Caco-2 (cell line): ENCODE measurements at regions not wholly inside any gene's neighbourhood (a gene's known extent, or its start where the extent isn't known, plus 50 kb on each side); places are given as distances from the start of the nearest gene placed in this dataset.

ENCODE experiments used
- BruUV-seq: library from RNA; stranded (reverse); fragments of 400-500 nt; replicated peaks from 2 replicates; lab custom pipeline; 2021; lab: Mats Ljungman, UMichigan
- CTCF ChIA-PET: fragments of 300-600 bp; sonication (Branson Sonifier 250); formaldehyde crosslinking; loops from one replicate; lab custom pipeline; 2022; ENCODE audit warnings: antibody characterized with exemption; lab: Charles Lee
- POLR2A ChIA-PET: fragments of 300-600 bp; sonication (Branson Sonifier 250); formaldehyde crosslinking; loops from one replicate; lab custom pipeline; 2022; ENCODE audit warnings: antibody characterized with exemption; lab: Charles Lee
- DNase-seq, 2 experiments: peaks; one replicate each; pipeline versions ENCODE4 v3.0.0 to v3.0.0-alpha.2; 2020 to 2022
- H3K27me3 ChIP-seq: replicated peaks from 2 replicates; pipeline ENCODE4 v1.6.0; 2011; ENCODE audit warnings: low read length; ENCODE audit not compliant: control insufficient read depth, insufficient read depth
- H3K36me3 ChIP-seq: 2 replicates; pipeline ENCODE4 v1.5.1; 2011; ENCODE audit warnings: low read length; ENCODE audit not compliant: control insufficient read depth, insufficient read depth
- H3K4me1 ChIP-seq: fragments of 250-450 bp; sonication (Bioruptor Pico); 2 replicates; pipeline ENCODE4 v1.5.1; 2020; ENCODE audit warnings: mild to moderate bottlenecking
- H3K4me3 ChIP-seq: 2 replicates; pipeline ENCODE4 v1.5.1; 2011; ENCODE audit warnings: low read depth, mild to moderate bottlenecking, control low read depth, low read length
- H3K9me3 ChIP-seq: fragments of 250-450 bp; sonication (Bioruptor Pico); 2 replicates; pipeline ENCODE4 v1.5.1; 2020; ENCODE audit warnings: mild to moderate bottlenecking, moderate library complexity
- H3K27ac Mint-ChIP-seq: one replicate; pipeline ENCODE4 v1.8.0; 2022; ENCODE audit warnings: mixed read lengths; ENCODE audit not compliant: unreplicated experiment
- H3K27me3 Mint-ChIP-seq: one replicate; pipeline ENCODE4 v1.8.0; 2022; ENCODE audit warnings: mixed read lengths; ENCODE audit not compliant: insufficient read depth, unreplicated experiment
- H3K36me3 Mint-ChIP-seq: one replicate; pipeline ENCODE4 v1.8.0; 2022; ENCODE audit warnings: mild to moderate bottlenecking, mixed read lengths; ENCODE audit not compliant: insufficient read depth, unreplicated experiment
- H3K4me1 Mint-ChIP-seq: one replicate; pipeline ENCODE4 v1.8.0; 2022; ENCODE audit warnings: low read depth, mixed read lengths; ENCODE audit not compliant: unreplicated experiment
- H3K4me3 Mint-ChIP-seq: one replicate; pipeline ENCODE4 v1.8.0; 2022; ENCODE audit warnings: mild to moderate bottlenecking, moderate library complexity, mixed read lengths; ENCODE audit not compliant: unreplicated experiment
- H3K9me3 Mint-ChIP-seq: one replicate; pipeline ENCODE4 v1.8.0; 2022; ENCODE audit warnings: mixed read lengths; ENCODE audit not compliant: unreplicated experiment
- intact Hi-C: fragments of 100-400 bp; cut with micrococcal nuclease; formaldehyde crosslinking; loops from one replicate; pipeline ENCODE4 v1.10.0; 2022; ENCODE audit not compliant: unreplicated experiment
- TF ChIP-seq, protein P1 (sequence below), 2 experiments: fragments of 200-600 bp in 1 of 2; IDR thresholded peaks; 1 replicate in 1 of 2; 2 replicates in 1 of 2; pipeline versions ENCODE4 v1.5.1 to v1.8.0; 2011 to 2022; ENCODE audit warnings: antibody characterized with exemption in 1 of 2, control low read depth in 1 of 2, inconsistent platforms in 1 of 2, low read depth in 1 of 2, low read length in 1 of 2, mild to moderate bottlenecking in 1 of 2, moderate library complexity in 1 of 2; ENCODE audit not compliant: insufficient read depth in 1 of 2, severe bottlenecking in 1 of 2, unreplicated experiment in 1 of 2

- TF ChIP-seq, protein P1, sequence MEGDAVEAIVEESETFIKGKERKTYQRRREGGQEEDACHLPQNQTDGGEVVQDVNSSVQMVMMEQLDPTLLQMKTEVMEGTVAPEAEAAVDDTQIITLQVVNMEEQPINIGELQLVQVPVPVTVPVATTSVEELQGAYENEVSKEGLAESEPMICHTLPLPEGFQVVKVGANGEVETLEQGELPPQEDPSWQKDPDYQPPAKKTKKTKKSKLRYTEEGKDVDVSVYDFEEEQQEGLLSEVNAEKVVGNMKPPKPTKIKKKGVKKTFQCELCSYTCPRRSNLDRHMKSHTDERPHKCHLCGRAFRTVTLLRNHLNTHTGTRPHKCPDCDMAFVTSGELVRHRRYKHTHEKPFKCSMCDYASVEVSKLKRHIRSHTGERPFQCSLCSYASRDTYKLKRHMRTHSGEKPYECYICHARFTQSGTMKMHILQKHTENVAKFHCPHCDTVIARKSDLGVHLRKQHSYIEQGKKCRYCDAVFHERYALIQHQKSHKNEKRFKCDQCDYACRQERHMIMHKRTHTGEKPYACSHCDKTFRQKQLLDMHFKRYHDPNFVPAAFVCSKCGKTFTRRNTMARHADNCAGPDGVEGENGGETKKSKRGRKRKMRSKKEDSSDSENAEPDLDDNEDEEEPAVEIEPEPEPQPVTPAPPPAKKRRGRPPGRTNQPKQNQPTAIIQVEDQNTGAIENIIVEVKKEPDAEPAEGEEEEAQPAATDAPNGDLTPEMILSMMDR (IDR thresholded peaks at IDR 0.05; ENCODE audit: insufficient read depth in 1 of 2, low read depth in 1 of 2, low read length in 1 of 2, severe bottlenecking in 1 of 2, unreplicated experiment in 1 of 2), result no peak
- BruUV-seq, result no TSS peak
- intact Hi-C loops, result no loop called here
- no peak for DNase-seq
- CTCF ChIA-PET, result no interaction called here
- POLR2A ChIA-PET, result no interaction called here
- Mint-ChIP-seq H3K9me3 (peaks cover 7% of the 10 kb centered on the region), H3K4me1 (no peaks in the 10 kb centered on the region), H3K27me3 (peaks cover 13% of the 10 kb centered on the region), H3K4me3 (no peak overlapping the region), H3K36me3 (no peaks in the 10 kb centered on the region), H3K27ac (no peak overlapping the region)
- H3K36me3 ChIP-seq, result no peaks in the 10 kb centered on the region
- no peaks in the 10 kb centered on the region for H3K27me3 ChIP-seq
- no peaks in the 10 kb centered on the region for H3K4me1 ChIP-seq
- H3K9me3 ChIP-seq, result no peaks in the 10 kb centered on the region
- H3K4me3 ChIP-seq, result no peak overlapping the region
Measured at GRCh38 chr16:86710602-86710950, 132.2 kb downstream of the FOXL1 start.

DNA sequence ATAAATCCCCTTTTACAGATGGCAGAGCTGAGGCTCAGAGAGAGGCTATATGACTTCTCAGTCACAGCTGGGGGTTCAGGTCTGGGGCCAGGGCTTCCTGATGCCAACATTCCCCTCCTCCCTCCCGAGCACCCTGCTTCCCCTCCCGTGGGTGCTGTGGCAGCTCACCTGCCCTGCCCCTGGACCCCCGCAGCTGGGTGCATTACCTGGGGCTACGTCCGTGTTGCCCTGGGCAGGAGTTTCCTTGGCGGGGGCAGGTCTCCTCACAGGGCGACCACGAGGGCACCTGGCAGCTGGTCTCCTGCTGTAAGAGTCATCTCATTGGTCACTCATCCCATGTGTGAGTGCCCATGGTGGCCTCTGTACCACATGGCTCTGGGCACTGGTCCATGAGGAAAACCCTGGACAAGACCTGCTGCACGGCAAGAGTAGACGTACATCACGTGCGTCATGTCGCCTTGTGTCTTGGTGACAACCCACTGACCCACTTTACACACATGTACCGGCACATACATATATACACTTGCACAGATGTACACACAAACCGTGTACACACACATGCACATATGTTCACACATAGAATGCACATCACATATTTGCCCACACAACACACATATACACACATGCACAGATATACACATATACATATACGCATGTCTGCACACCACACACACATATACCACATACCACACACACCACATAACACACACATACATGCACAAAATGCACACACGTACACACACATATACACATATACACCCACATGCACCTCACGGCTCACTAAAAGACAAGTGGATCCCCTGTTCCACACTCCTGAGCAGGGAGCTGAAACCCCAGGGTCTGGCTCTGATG lies 134.0 kb downstream of the FOXL1 start:
- Mint-ChIP-seq H3K27me3 (peaks cover 13% of the 10 kb centered on the region), H3K9me3 (no peaks in the 10 kb centered on the region)

DNA sequence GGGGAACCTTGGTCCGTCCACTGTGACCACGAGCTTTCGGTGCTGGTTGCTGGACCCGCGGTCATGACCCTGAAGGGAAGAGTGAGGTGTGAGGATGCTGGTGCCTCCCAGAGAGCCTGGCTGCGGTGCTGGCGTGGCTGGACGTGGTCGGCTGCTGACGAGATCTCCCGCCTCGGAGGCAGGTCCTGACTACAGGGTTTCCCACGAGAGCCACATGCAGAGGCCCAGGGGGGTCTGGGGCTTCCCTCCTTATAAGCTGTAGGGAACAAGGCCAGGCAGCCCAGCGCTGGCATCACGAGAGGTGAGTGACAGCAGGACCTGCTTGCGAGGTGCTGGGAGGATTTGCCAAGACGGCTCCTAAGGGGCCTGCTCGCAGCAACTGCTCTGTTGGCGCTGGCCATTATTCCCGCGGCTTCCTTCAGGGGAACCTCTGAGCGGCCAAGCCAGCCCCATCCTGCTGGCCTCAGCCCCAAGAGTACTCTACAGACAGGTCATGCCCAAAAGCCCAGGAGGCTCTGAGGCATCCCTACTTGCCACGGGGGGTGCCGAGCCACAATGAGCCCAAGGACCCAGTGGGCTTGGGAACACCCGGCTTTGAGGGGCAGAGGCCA lies 134.8 kb downstream of the FOXL1 start:
- POLR2A ChIA-PET, result no interaction called here
- intact Hi-C loops, result no loop called here
- CTCF ChIA-PET, result no interaction called here
- DNase-seq, result no peak
- no peak overlapping the region for H3K4me3 ChIP-seq
- no peaks in the 10 kb centered on the region for H3K4me1 Mint-ChIP-seq
- H3K4me3 Mint-ChIP-seq, result no peak overlapping the region
- H3K36me3 ChIP-seq, result no peaks in the 10 kb centered on the region
- H3K27me3 ChIP-seq, result no peaks in the 10 kb centered on the region
- no peaks in the 10 kb centered on the region for H3K9me3 ChIP-seq
- H3K9me3 Mint-ChIP-seq, result no peaks in the 10 kb centered on the region
- no peaks in the 10 kb centered on the region for H3K4me1 ChIP-seq
- peaks cover 15% of the 10 kb centered on the region for H3K27me3 Mint-ChIP-seq
- H3K36me3 Mint-ChIP-seq, result no peaks in the 10 kb centered on the region
- no TSS peak for BruUV-seq
- TF ChIP-seq, protein P1 (IDR thresholded peaks at IDR 0.05; ENCODE audit: insufficient read depth in 1 of 2, low read depth in 1 of 2, low read length in 1 of 2, severe bottlenecking in 1 of 2, unreplicated experiment in 1 of 2), result no peak
- no peak overlapping the region for H3K27ac Mint-ChIP-seq

More for the DNA sequence above, 134.0 kb downstream of the FOXL1 start:
- intact Hi-C loops, result no loop called here
- Mint-ChIP-seq H3K4me1 (no peaks in the 10 kb centered on the region), H3K4me3 (no peak overlapping the region), H3K36me3 (no peaks in the 10 kb centered on the region), H3K27ac (no peak overlapping the region)
- H3K4me3 ChIP-seq, result no peak overlapping the region
- DNase-seq, result no peak
- POLR2A ChIA-PET, result no interaction called here
- no peaks in the 10 kb centered on the region for H3K27me3 ChIP-seq
- no TSS peak for BruUV-seq
- CTCF ChIA-PET, result no interaction called here
- no peaks in the 10 kb centered on the region for H3K4me1 ChIP-seq
- no peaks in the 10 kb centered on the region for H3K9me3 ChIP-seq
- no peaks in the 10 kb centered on the region for H3K36me3 ChIP-seq
- TF ChIP-seq, protein P1 (IDR thresholded peaks at IDR 0.05; ENCODE audit: insufficient read depth in 1 of 2, low read depth in 1 of 2, low read length in 1 of 2, severe bottlenecking in 1 of 2, unreplicated experiment in 1 of 2), result no peak
